H1 (cell line): ENCODE measurements at regions not wholly inside any gene's neighbourhood (a gene's known extent, or its start where the extent isn't known, plus 50 kb on each side); places are given as distances from the start of the nearest gene placed in this dataset.
"Not testable (repeated sequence)": the region's sequence is repeated elsewhere in the genome, so short reads cannot be mapped to it uniquely, and the experiment has no call there.

ENCODE experiments used
- CTCF ChIA-PET: fragments of 300-600 bp; sonication (Branson Sonifier 250); formaldehyde crosslinking; loops from one replicate; lab custom pipeline; 2021; ENCODE audit not compliant: partially characterized antibody; lab: Charles Lee
- POLR2A ChIA-PET: fragments of 300-600 bp; sonication (Branson Sonifier 250); formaldehyde crosslinking; loops from one replicate; lab custom pipeline; 2021; ENCODE audit warnings: inconsistent platforms; ENCODE audit not compliant: partially characterized antibody; lab: Charles Lee
- DNase-seq, 2 experiments: peaks; one replicate each; pipeline versions ENCODE4 v3.0.0 to v3.0.0-alpha.2; 2010 to 2022; ENCODE audit warnings: low spot score in 2 of 2, low read depth in 1 of 2, mixed read lengths in 1 of 2
- FAIRE-seq: peaks from 2 replicates; lab custom pipeline; 2011; peaks lifted over from hg19 to GRCh38; lab: Jason Lieb, UNC
- H2AFZ ChIP-seq: 2 replicates; pipeline ENCODE4 v1.8.1; 2012; ENCODE audit warnings: low read length, inconsistent platforms
- H2AK5ac ChIP-seq: 2 replicates; pipeline ENCODE4 v1.6.1; 2013; ENCODE audit warnings: low read depth, low read length
- H2BK120ac ChIP-seq: replicated peaks from 2 replicates; pipeline ENCODE3; 2013; ENCODE audit warnings: low read depth, low read length, inconsistent platforms
- H2BK12ac ChIP-seq: 2 replicates; pipeline ENCODE4 v1.6.1; 2013; ENCODE audit warnings: low read depth, low read length
- H2BK15ac ChIP-seq: 2 replicates; pipeline ENCODE4 v1.6.1; 2013; ENCODE audit warnings: low read length
- H2BK20ac ChIP-seq: 2 replicates; pipeline ENCODE4 v1.6.1; 2013; ENCODE audit warnings: low read length
- H2BK5ac ChIP-seq: 2 replicates; pipeline ENCODE4 v1.6.1; 2013; ENCODE audit warnings: low read depth, low read length
- H3K14ac ChIP-seq: 2 replicates; pipeline ENCODE4 v1.6.1; 2013; ENCODE audit warnings: inconsistent platforms; ENCODE audit not compliant: insufficient read length
- H3K18ac ChIP-seq: 2 replicates; pipeline ENCODE4 v1.6.1; 2013; ENCODE audit warnings: low read length; ENCODE audit errors: extremely low read depth
- H3K23ac ChIP-seq: 2 replicates; pipeline ENCODE4 v1.6.1; 2013; ENCODE audit warnings: inconsistent platforms; ENCODE audit not compliant: insufficient read length
- H3K23me2 ChIP-seq: 2 replicates; pipeline ENCODE4 v1.6.1; 2013; ENCODE audit warnings: low read depth, low read length
- H3K27ac ChIP-seq: 2 replicates; pipeline ENCODE4 v1.6.1; 2011; ENCODE audit warnings: low read depth, low read length, inconsistent platforms
- H3K27me3 ChIP-seq, 4 experiments: replicated peaks in 1 of 4; 1 replicate in 1 of 4; 2 replicates in 3 of 4; pipeline versions ENCODE4 v1.6.1 to v1.8.1; 2011 to 2013; ENCODE audit warnings: low read length in 3 of 4, mild to moderate bottlenecking in 3 of 4, inconsistent platforms in 2 of 4, mixed read lengths in 2 of 4, moderate library complexity in 1 of 4; ENCODE audit not compliant: control insufficient read depth in 3 of 4, insufficient read depth in 3 of 4; ENCODE audit errors: extremely low read depth in 1 of 4
- H3K36me3 ChIP-seq, 4 experiments: 2 replicates each; pipeline versions ENCODE4 v1.6.1 to v1.8.1; 2011 to 2013; ENCODE audit warnings: mild to moderate bottlenecking in 4 of 4, low read length in 3 of 4, moderate library complexity in 2 of 4, control low read depth in 1 of 4, inconsistent platforms in 1 of 4; ENCODE audit not compliant: insufficient read depth in 4 of 4, control insufficient read depth in 2 of 4
- H3K4ac ChIP-seq: replicated peaks from 2 replicates; pipeline ENCODE3; 2013; ENCODE audit warnings: low read length, low read depth, mixed read lengths, inconsistent platforms; ENCODE audit not compliant: insufficient read length
- H3K4me1 ChIP-seq, 4 experiments: replicated peaks in 1 of 4; 1 replicate in 1 of 4; 2 replicates in 3 of 4; pipeline versions ENCODE4 v1.6.1 to v1.8.1; 2011 to 2013; ENCODE audit warnings: low read length in 3 of 4, inconsistent platforms in 2 of 4, mixed read lengths in 1 of 4; ENCODE audit not compliant: insufficient read depth in 4 of 4, control insufficient read depth in 3 of 4
- H3K4me2 ChIP-seq, 2 experiments: 2 replicates each; pipeline versions ENCODE4 v1.6.1 to v1.8.1; 2011 to 2013; ENCODE audit warnings: low read depth in 2 of 2, low read length in 2 of 2, control low read depth in 1 of 2, inconsistent platforms in 1 of 2, mild to moderate bottlenecking in 1 of 2; ENCODE audit not compliant: insufficient read depth in 1 of 2
- H3K4me3 ChIP-seq, 4 experiments: fragments of 200-600, 300-600 bp in 1 of 4; sonication (generic), shearing (Covaris generic), sonication (Bioruptor Twin) in 1 of 4; 2 replicates each; pipeline versions ENCODE4 v1.5.1 to v1.8.1; 2011 to 2016; ENCODE audit warnings: low read length in 4 of 4, low read depth in 3 of 4, control low read depth in 2 of 4, inconsistent platforms in 2 of 4, mild to moderate bottlenecking in 2 of 4, mixed read lengths in 1 of 4, moderate library complexity in 1 of 4; ENCODE audit not compliant: insufficient read depth in 2 of 4; ENCODE audit errors: extremely low read depth in 1 of 4
- H3K56ac ChIP-seq: replicated peaks from 2 replicates; pipeline ENCODE3; 2013; ENCODE audit warnings: low read depth, mild to moderate bottlenecking, mixed read lengths, low read length, inconsistent platforms; ENCODE audit not compliant: insufficient read length
- H3K79me1 ChIP-seq: 2 replicates; pipeline ENCODE4 v1.6.1; 2013; ENCODE audit warnings: low read depth, low read length, control low read depth
- H3K79me2 ChIP-seq, 2 experiments: 2 replicates each; pipeline versions ENCODE4 v1.6.1 to v1.8.1; 2012 to 2013; ENCODE audit warnings: low read length in 2 of 2, mild to moderate bottlenecking in 2 of 2, inconsistent platforms in 1 of 2; ENCODE audit not compliant: insufficient read depth in 2 of 2, control insufficient read depth in 1 of 2
- H3K9ac ChIP-seq, 4 experiments: replicated peaks in 1 of 4; 1 replicate in 1 of 4; 2 replicates in 3 of 4; pipeline versions ENCODE4 v1.6.1 to v1.8.1; 2011 to 2013; ENCODE audit warnings: low read depth in 3 of 4, low read length in 3 of 4, control low read depth in 2 of 4, mild to moderate bottlenecking in 2 of 4, moderate library complexity in 2 of 4, inconsistent platforms in 1 of 4; ENCODE audit errors: extremely low read depth in 1 of 4
- H3K9me3 ChIP-seq, 2 experiments: 2 replicates each; pipeline versions ENCODE4 v1.6.1 to v1.8.1; 2012 to 2013; ENCODE audit warnings: mild to moderate bottlenecking in 2 of 2, moderate library complexity in 2 of 2, control low read depth in 1 of 2, inconsistent platforms in 1 of 2, low read depth in 1 of 2, low read length in 1 of 2, mixed read lengths in 1 of 2; ENCODE audit not compliant: insufficient read depth in 2 of 2
- H4K20me1 ChIP-seq, 2 experiments: replicated peaks in 1 of 2; 2 replicates each; pipeline versions ENCODE3 to v1.8.1; 2011 to 2013; ENCODE audit warnings: inconsistent platforms in 2 of 2, low read length in 2 of 2, mild to moderate bottlenecking in 1 of 2; ENCODE audit not compliant: insufficient read depth in 2 of 2, control insufficient read depth in 1 of 2
- H4K5ac ChIP-seq: 2 replicates; pipeline ENCODE4 v1.6.1; 2013; ENCODE audit warnings: low read length, low read depth, mixed read lengths, inconsistent platforms; ENCODE audit not compliant: insufficient read length
- H4K8ac ChIP-seq: 2 replicates; pipeline ENCODE4 v1.8.0; 2013; ENCODE audit warnings: mild to moderate bottlenecking, moderate library complexity, low read length, inconsistent platforms; ENCODE audit not compliant: insufficient read depth; ENCODE audit errors: extremely low read depth
- H4K91ac ChIP-seq: replicated peaks from 2 replicates; pipeline ENCODE3; 2013; ENCODE audit warnings: low read length, mixed read lengths, inconsistent platforms; ENCODE audit not compliant: insufficient read length
- HDAC2 ChIP-seq, 2 experiments: fragments of 300-600 bp in 1 of 2; sonication (generic) in 1 of 2; IDR thresholded peaks; 2 replicates each; pipeline ENCODE4 v1.6.1; 2011 to 2012; ENCODE audit warnings: low read depth in 2 of 2, low read length in 2 of 2, mild to moderate bottlenecking in 2 of 2, moderate library complexity in 2 of 2, borderline replicate concordance in 1 of 2, inconsistent platforms in 1 of 2
- WGBS, 2 experiments: shearing (Covaris generic) in 1 of 2; methylation state at CpG; one replicate each; pipeline versions ENCODE4 v1.1.6 to v1.1.7; 2013 to 2015; ENCODE audit warnings: low lambda C conversion rate in 2 of 2, mixed read lengths in 2 of 2, inconsistent platforms in 1 of 2, low coverage in 1 of 2, missing lambda C conversion rate in 1 of 2; ENCODE audit not compliant: insufficient replicate concordance in 2 of 2, insufficient coverage in 1 of 2, insufficient read length in 1 of 2; ENCODE audit errors: extremely low coverage in 1 of 2, missing lambda C conversion rate in 1 of 2; 5-methylcytosine and 5-hydroxymethylcytosine counted together

GRCh38 chr7:148515728-148516695 is 74.6 kb upstream of the C7orf33 start (continued):
- no peak for TF ChIP-seq HDAC2 (IDR thresholded peaks at IDR 0.05; ENCODE audit: borderline replicate concordance in 1 of 2, low read depth in 2 of 2, low read length in 2 of 2)
- TF ChIP-seq, all 59 proteins: peak for 0

- H3K79me2 ChIP-seq, H4K8ac ChIP-seq, H3K4me3 ChIP-seq, H2BK15ac ChIP-seq, H2BK12ac ChIP-seq, H3K4ac ChIP-seq, H3K14ac ChIP-seq, H3K56ac ChIP-seq, POLR2A ChIA-PET, H3K4me1 ChIP-seq, H3K36me3 ChIP-seq, H3K23me2 ChIP-seq, FAIRE-seq, H3K27ac ChIP-seq, H4K20me1 ChIP-seq, H3K23ac ChIP-seq, H3K79me1 ChIP-seq, H2BK5ac ChIP-seq, H4K91ac ChIP-seq, H3K4me2 ChIP-seq, H3K9me3 ChIP-seq, H2AK5ac ChIP-seq, H4K5ac ChIP-seq, DNase-seq, H2AFZ ChIP-seq, H3K18ac ChIP-seq, H2BK20ac ChIP-seq, H3K27me3 ChIP-seq, H3K9ac ChIP-seq, H2BK120ac ChIP-seq: not testable (repeated sequence)
- 90% methylated on average over 4 of the region's 4 CpGs; no CpG with 5 or more reads in 1 of the 2 experiments for WGBS, 2 experiments
- CTCF ChIA-PET: interaction anchor here (0.7 to 1.5 kb wide), 3 partner anchors 8 to 256 kb away, joined by 3 to 5 read pairs (median 3); no protein-coding TSS in a partner anchor
Measured at GRCh38 chr7:148519386-148519785, 71.2 kb upstream of the C7orf33 start.
